Neural progenitor cell (in vitro differentiated cells): ENCODE measurements at regions not wholly inside any gene's neighbourhood (a gene's known extent, or its start where the extent isn't known, plus 50 kb on each side); places are given as distances from the start of the nearest gene placed in this dataset.

Source experiments
- EZH2 ChIP-seq: fragments of 200-600 bp; sonication (generic); IDR thresholded peaks from 2 replicates; pipeline ENCODE4 v1.6.1; 2017; ENCODE audit warnings: antibody characterized with exemption, mild to moderate bottlenecking, moderate library complexity
- EZH2phosphoT487 ChIP-seq: fragments of 200-600 bp; sonication (generic); IDR thresholded peaks from 2 replicates; pipeline ENCODE4 v1.6.1; 2017; ENCODE audit warnings: antibody characterized with exemption
- TF ChIP-seq, protein P1 (sequence below): fragments of 200-600 bp; sonication (generic); IDR thresholded peaks from 2 replicates; pipeline ENCODE4 v1.5.1; 2017; ENCODE audit warnings: antibody characterized with exemption, mild to moderate bottlenecking

DNA sequence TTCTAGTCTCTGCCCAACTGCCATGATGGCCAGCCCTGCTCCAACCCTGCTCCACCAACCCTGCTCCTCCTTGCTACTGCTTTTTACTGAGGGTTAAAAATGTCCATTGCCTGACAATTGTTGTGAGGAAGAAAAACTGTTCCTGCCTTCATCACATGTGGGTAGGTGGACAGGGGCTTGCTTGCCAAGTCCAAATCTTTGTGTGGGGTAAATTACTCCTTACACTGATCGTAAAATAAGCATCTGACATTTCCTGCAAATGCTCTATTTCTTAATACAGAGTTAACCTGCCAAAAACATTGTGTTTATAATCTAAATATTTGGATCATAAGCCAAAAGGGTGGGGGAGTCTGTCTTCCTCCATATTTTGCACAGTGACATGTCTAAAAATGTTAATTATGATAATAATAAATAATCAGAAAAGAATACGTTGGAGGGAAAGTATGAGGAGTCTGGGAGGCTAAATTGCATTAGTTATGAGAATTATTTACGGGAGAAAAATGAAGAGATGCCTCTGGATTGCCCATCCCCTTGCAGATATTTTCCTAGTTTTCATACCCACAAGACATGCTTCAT lies 242.5 kb upstream of the TBL1XR1 start:
- TF ChIP-seq, protein P1, sequence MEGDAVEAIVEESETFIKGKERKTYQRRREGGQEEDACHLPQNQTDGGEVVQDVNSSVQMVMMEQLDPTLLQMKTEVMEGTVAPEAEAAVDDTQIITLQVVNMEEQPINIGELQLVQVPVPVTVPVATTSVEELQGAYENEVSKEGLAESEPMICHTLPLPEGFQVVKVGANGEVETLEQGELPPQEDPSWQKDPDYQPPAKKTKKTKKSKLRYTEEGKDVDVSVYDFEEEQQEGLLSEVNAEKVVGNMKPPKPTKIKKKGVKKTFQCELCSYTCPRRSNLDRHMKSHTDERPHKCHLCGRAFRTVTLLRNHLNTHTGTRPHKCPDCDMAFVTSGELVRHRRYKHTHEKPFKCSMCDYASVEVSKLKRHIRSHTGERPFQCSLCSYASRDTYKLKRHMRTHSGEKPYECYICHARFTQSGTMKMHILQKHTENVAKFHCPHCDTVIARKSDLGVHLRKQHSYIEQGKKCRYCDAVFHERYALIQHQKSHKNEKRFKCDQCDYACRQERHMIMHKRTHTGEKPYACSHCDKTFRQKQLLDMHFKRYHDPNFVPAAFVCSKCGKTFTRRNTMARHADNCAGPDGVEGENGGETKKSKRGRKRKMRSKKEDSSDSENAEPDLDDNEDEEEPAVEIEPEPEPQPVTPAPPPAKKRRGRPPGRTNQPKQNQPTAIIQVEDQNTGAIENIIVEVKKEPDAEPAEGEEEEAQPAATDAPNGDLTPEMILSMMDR, result no peak
- TF ChIP-seq EZH2 (no peak), EZH2phosphoT487 (no peak)
